B cell (primary cell): ENCODE measurements at regions not wholly inside any gene's neighbourhood (a gene's known extent, or its start where the extent isn't known, plus 50 kb on each side); places are given as distances from the start of the nearest gene placed in this dataset.

Experiments
- EZH2 ChIP-seq: IDR thresholded peaks from 2 replicates; pipeline ENCODE4 v1.6.1; 2012; ENCODE audit warnings: borderline replicate concordance, low read depth, mild to moderate bottlenecking, moderate library complexity, low read length; ENCODE audit not compliant: insufficient read depth, poor library complexity, severe bottlenecking
- TF ChIP-seq, protein P1 (sequence below): fragments of 200-600 bp; IDR thresholded peaks from one replicate; pipeline ENCODE4 v1.8.0; 2022; ENCODE audit warnings: antibody characterized with exemption, mild to moderate bottlenecking

DNA sequence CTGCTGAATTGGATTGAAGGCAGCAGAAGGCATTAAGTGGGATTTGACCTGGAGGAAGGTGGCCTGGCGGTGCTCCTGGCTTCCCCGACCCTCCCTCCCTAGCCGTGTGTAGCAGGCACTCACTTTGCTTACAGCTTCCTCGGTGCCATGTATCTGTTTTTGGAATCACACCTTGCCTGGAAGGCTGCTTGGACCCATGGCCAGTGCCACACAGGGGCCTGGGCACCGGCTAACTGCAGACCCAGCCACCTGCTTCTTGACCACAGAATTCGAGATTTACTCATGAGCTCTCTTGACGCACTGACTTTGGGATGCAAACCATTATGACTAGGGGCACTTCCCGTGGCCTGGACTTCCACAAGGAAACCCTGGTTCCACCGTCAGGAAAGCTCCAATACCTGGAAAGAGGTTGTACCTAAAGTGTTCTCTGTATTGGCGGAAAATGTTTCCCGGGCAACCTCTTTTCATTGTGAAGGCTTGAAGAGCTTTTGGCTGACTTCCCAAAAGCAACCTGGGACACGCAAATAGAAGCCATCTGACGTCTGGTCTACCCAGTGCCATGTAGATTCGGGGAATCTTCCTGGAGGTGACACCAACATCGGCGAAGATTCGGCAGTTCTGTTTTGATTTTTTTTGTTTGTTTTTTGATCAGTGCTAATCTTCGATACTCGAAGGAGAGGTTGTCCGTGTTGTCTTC, 125.6 kb upstream of the RTL1 start:
- TF ChIP-seq, protein P1, sequence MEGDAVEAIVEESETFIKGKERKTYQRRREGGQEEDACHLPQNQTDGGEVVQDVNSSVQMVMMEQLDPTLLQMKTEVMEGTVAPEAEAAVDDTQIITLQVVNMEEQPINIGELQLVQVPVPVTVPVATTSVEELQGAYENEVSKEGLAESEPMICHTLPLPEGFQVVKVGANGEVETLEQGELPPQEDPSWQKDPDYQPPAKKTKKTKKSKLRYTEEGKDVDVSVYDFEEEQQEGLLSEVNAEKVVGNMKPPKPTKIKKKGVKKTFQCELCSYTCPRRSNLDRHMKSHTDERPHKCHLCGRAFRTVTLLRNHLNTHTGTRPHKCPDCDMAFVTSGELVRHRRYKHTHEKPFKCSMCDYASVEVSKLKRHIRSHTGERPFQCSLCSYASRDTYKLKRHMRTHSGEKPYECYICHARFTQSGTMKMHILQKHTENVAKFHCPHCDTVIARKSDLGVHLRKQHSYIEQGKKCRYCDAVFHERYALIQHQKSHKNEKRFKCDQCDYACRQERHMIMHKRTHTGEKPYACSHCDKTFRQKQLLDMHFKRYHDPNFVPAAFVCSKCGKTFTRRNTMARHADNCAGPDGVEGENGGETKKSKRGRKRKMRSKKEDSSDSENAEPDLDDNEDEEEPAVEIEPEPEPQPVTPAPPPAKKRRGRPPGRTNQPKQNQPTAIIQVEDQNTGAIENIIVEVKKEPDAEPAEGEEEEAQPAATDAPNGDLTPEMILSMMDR = no peak
- no peak for TF ChIP-seq EZH2
